ENCODE measurements at regions not wholly inside any gene's neighbourhood (a gene's known extent, or its start where the extent isn't known, plus 50 kb on each side); places are given as distances from the start of the nearest gene placed in this dataset.

DNA sequence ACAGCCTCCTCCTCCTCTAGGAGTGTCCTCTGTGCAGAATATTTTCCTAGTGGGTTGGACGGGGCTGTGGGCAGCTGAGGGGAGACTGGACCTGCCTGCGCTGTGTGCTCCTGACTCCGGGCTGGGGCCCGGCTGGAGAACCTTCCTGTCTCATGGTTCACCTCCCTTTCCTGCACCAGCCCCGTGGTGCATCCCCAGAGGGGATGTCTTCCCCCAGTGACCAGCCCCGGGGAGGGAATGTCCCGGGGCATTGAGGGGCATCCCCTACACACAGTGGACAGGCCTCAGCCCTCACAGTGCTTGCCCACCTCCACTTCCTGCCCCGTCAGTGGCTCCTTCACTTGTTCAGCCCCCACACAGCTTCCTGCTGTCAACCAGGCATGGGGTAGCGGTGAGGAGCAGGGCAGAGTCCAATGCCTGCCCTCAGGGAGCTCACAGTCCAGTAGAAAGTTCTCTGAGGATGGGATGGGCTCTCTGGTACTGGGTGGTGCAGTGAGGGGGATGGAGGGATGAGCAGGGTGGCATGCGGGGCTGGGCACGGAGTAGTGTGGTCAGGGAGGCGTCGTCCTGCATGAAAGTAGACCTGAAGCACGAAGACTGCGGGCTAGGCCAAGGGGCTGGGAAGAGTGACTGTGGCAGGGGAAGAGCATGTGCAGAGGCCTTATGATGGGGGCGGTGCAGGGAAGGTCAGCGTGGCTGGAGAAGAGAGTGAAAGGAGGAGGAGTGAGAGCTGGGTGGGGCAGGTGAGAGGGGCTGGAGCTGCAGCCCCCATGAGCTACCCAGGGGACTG, 52.1 kb upstream of the PITX1 start:
- DNase-seq: no peak

DNA sequence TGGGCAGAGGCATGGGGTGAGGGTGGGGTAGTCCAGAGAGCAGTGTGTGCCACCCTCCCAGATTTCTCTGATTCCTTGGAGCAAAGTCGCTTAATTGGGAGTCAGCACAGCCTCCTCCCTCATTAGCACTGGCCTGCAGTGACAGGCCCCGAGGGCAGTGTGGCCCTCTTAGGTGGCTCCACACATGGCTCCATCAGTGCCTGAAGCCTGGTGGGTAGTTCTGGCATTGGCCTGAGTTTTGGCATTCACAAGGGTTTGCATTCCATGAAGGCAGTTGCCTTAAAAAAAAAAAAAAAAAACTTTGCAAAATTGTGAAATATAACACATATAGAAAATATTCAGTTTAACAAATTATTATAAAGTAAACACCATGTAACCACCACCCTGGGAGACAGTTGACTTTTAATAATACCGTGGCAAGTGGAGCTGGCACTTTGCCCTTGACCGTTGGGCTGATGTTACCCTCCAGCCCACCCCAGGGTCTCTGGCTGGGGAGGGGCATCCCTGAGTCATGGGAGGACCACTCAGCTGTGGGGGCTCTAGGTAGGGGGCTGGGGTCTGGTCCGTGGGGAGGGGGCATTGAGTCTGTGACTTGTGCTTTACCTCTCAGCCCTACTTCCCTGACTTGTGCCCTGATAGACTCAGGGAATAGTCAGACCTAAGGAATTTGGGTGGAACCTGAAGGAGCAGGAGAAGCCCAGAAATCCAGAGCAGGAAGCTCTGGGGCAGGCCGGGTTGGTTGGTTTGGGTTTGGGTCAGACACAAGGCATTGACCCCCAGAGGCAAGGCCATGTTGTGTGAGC, 51.3 kb upstream of the PITX1 start:
- no peak for DNase-seq
